K562 (cell line): ENCODE measurements at regions not wholly inside any gene's neighbourhood (a gene's known extent, or its start where the extent isn't known, plus 50 kb on each side); places are given as distances from the start of the nearest gene placed in this dataset.

Source experiments
- ATF3 ChIP-seq, 2 experiments: fragments of 450-650 bp in 1 of 2; sonication (generic) in 1 of 2; formaldehyde crosslinking in 1 of 2; IDR thresholded peaks in 1 of 2; conservative IDR thresholded peaks in 1 of 2; 2 replicates each; pipeline versions ENCODE4 v1.6.1 to v1.8.1; 2016 to 2023; ENCODE audit warnings: mild to moderate bottlenecking in 2 of 2, moderate library complexity in 2 of 2, inconsistent platforms in 1 of 2, missing genetic modification reagents in 1 of 2
- CREB1 ChIP-seq, 2 experiments: sonication (generic) in 1 of 2; formaldehyde crosslinking in 1 of 2; IDR thresholded peaks; 2 replicates each; pipeline versions ENCODE4 v1.6.1 to v1.8.0; 2012 to 2022; ENCODE audit warnings: inconsistent platforms in 1 of 2, mild to moderate bottlenecking in 1 of 2, missing genetic modification reagents in 1 of 2, moderate library complexity in 1 of 2
- CREM ChIP-seq: IDR thresholded peaks from 2 replicates; pipeline ENCODE4 v1.6.1; 2014; ENCODE audit warnings: antibody characterized with exemption, low read depth
- DMBX1 ChIP-seq: fragments of 250-450 bp; sonication (Bioruptor Pico); IDR thresholded peaks from 2 replicates; pipeline ENCODE4 v1.8.0; 2022; ENCODE audit warnings: inconsistent platforms, mild to moderate bottlenecking, moderate library complexity, borderline replicate concordance
- DPF2 ChIP-seq: fragments of 450-650 bp; IDR thresholded peaks from 2 replicates; pipeline ENCODE4 v1.6.1; 2016
- EP300 ChIP-seq: IDR thresholded peaks from 2 replicates; pipeline ENCODE4 v1.6.1; 2012; ENCODE audit warnings: low read length, improper control_type of control experiment
- MCM3 ChIP-seq: fragments of 450-650 bp; IDR thresholded peaks from 2 replicates; pipeline ENCODE4 v1.6.1; 2016
- MEIS2 ChIP-seq: fragments of 450-650 bp; IDR thresholded peaks from 2 replicates; pipeline ENCODE4 v1.6.1; 2014; ENCODE audit warnings: mild to moderate bottlenecking; ENCODE audit not compliant: partially characterized antibody
- MXD1 ChIP-seq: fragments of 250-450 bp; sonication (Bioruptor Pico); IDR thresholded peaks from 2 replicates; pipeline ENCODE4 v1.8.0; 2021; ENCODE audit warnings: borderline replicate concordance, mild to moderate bottlenecking, moderate library complexity; ENCODE audit not compliant: poor library complexity, severe bottlenecking
- NR0B1 ChIP-seq: fragments of 450-650 bp; IDR thresholded peaks from one replicate; pipeline ENCODE4 v1.6.1; 2018; ENCODE audit warnings: mild to moderate bottlenecking, moderate library complexity; ENCODE audit not compliant: partially characterized antibody
- SETDB1 ChIP-seq: IDR thresholded peaks from one replicate; pipeline ENCODE4 v1.6.1; 2012; ENCODE audit warnings: low read length, control low read depth, inconsistent platforms
- SMARCC2 ChIP-seq: fragments of 450-650 bp; IDR thresholded peaks from 2 replicates; pipeline ENCODE4 v1.6.1; 2017; ENCODE audit warnings: antibody characterized with exemption, moderate library complexity, mild to moderate bottlenecking, low read depth
- TAL1 ChIP-seq: fragments of 450-650 bp; IDR thresholded peaks from 2 replicates; pipeline ENCODE4 v1.6.1; 2016; ENCODE audit warnings: mild to moderate bottlenecking
- VEZF1 ChIP-seq: fragments of 200-800 bp; sonication (Bioruptor generic); IDR thresholded peaks from 2 replicates; pipeline ENCODE4 v1.6.1; 2017; ENCODE audit warnings: missing genetic modification characterization, missing compliant biosample characterization
- ZBTB11 ChIP-seq, 3 experiments: fragments of 200-800 bp in 1 of 3; fragments of 250-450 bp in 1 of 3; fragments of 450-650 bp in 1 of 3; sonication (Bioruptor Pico) in 1 of 3; sonication (Bioruptor generic) in 1 of 3; formaldehyde crosslinking in 1 of 3; IDR thresholded peaks; 2 replicates each; pipeline versions ENCODE4 v1.6.1 to v1.8.0; 2016 to 2022; ENCODE audit warnings: mild to moderate bottlenecking in 2 of 3, missing genetic modification characterization in 2 of 3, missing compliant biosample characterization in 1 of 3, moderate library complexity in 1 of 3
- ZBTB26 ChIP-seq: fragments of 450-650 bp; formaldehyde crosslinking; IDR thresholded peaks from 2 replicates; pipeline ENCODE4 v1.4.0; 2022; ENCODE audit warnings: missing genetic modification characterization
- ZNF263 ChIP-seq: sonication (generic); formaldehyde crosslinking; IDR thresholded peaks from 2 replicates; pipeline ENCODE4 v1.8.0; 2022; ENCODE audit warnings: mild to moderate bottlenecking, missing genetic modification reagents, borderline replicate concordance
- ZNF589 ChIP-seq: fragments of 200-800 bp; sonication (Bioruptor generic); IDR thresholded peaks from 2 replicates; pipeline ENCODE4 v1.6.1; 2016; ENCODE audit warnings: low read depth, missing genetic modification characterization, missing compliant biosample characterization
- ZNF696 ChIP-seq: fragments of 250-450 bp; sonication (Bioruptor Pico); conservative IDR thresholded peaks from 2 replicates; pipeline ENCODE4 v1.4.0; 2020; ENCODE audit warnings: mild to moderate bottlenecking, moderate library complexity

- TF ChIP-seq CREB1 (IDR thresholded peaks at IDR 0.05) (peak; percentile 39; the same call in 1 of the 2 replicates), CREB1 (CRISPR knock-in tag; IDR thresholded peaks at IDR 0.05) (no peak), SMARCC2 (peak; percentile 83; the same call in 1 of the 2 replicates), ZBTB11 (CRISPR knock-in tag; IDR thresholded peaks at IDR 0.05) (0 out of 6 replicates have a peak, but pooled peaks of 1 of the 3 experiments have one; percentile 36), CREM (peak; percentile 50; the same call in 1 of the 2 replicates), DMBX1 (CRISPR knock-in tag) (0 out of 2 replicates have a peak, but pooled peaks have one; percentile 24), VEZF1 (CRISPR knock-in tag) (no peak), NR0B1 (no peak), ZNF589 (CRISPR knock-in tag) (0 out of 2 replicates have a peak, but pooled peaks have one; percentile 30), MCM3 (no peak), MEIS2 (peak; percentile 11), ZNF696 (CRISPR knock-in tag) (no peak), TAL1 (peak; percentile 89), DPF2 (peak; percentile 92), ATF3 (IDR thresholded peaks at IDR 0.05) (peak; percentile 95), ATF3 (CRISPR knock-in tag; conservative IDR thresholded peaks at IDR 0.05) (no peak; the same call in 1 of the 2 replicates), EP300 (peak; percentile 80), MXD1 (no peak), SETDB1 (no peak), ZNF263 (CRISPR knock-in tag) (no peak), ZBTB26 (CRISPR knock-in tag) (no peak)
Measured at GRCh38 chr9:88747768-88748167, 212.8 kb downstream of the NXNL2 start (continued).
